HEK293T (cell line): ENCODE measurements at regions not wholly inside any gene's neighbourhood (a gene's known extent, or its start where the extent isn't known, plus 50 kb on each side); places are given as distances from the start of the nearest gene placed in this dataset.
A peak's percentile ranks its signal among the peaks of the same experiment; 100 is the strongest.
"Not testable (repeated sequence)": the region's sequence is repeated elsewhere in the genome, so short reads cannot be mapped to it uniquely, and the experiment has no call there.

ENCODE experiments used
- CTCF ChIA-PET: fragments of 350-600 bp; formaldehyde crosslinking; extraction: SDS; loops from one replicate; lab custom pipeline; 2021; ENCODE audit warnings: antibody characterized with exemption, inconsistent platforms; lab: Yijun Ruan, JAX
- POLR2A ChIA-PET: fragments of 350-600 bp; formaldehyde crosslinking; extraction: SDS; loops from one replicate; lab custom pipeline; 2020; ENCODE audit warnings: antibody characterized with exemption, inconsistent platforms; lab: Yijun Ruan, JAX
- DNase-seq: peaks from one replicate; pipeline ENCODE4 v3.0.0; 2012; ENCODE audit warnings: mixed read lengths; ENCODE audit errors: extremely low spot score
- ARNT ChIP-seq: fragments of 450-650 bp; IDR thresholded peaks from 2 replicates; pipeline ENCODE4 v1.6.1; 2017; ENCODE audit warnings: mild to moderate bottlenecking
- BHLHE40 ChIP-seq: fragments of 450-650 bp; IDR thresholded peaks from 2 replicates; pipeline ENCODE4 v1.6.1; 2016; ENCODE audit warnings: mild to moderate bottlenecking, moderate library complexity, borderline replicate concordance
- CTBP1 ChIP-seq: fragments of 450-650 bp; IDR thresholded peaks from 2 replicates; pipeline ENCODE4 v1.6.1; 2016; ENCODE audit warnings: borderline replicate concordance
- ELF4 ChIP-seq: fragments of 450-650 bp; IDR thresholded peaks from 2 replicates; pipeline ENCODE4 v1.6.1; 2017; ENCODE audit warnings: antibody characterized with exemption
- FOXA1 ChIP-seq: fragments of 450-650 bp; IDR thresholded peaks from 2 replicates; pipeline ENCODE4 v1.6.1; 2016; ENCODE audit warnings: mild to moderate bottlenecking
- FOXK2 ChIP-seq: fragments of 450-650 bp; IDR thresholded peaks from 2 replicates; pipeline ENCODE4 v1.6.1; 2016; ENCODE audit warnings: mild to moderate bottlenecking
- FOXM1 ChIP-seq: fragments of 450-650 bp; IDR thresholded peaks from 2 replicates; pipeline ENCODE4 v1.6.1; 2017; ENCODE audit warnings: mild to moderate bottlenecking, borderline replicate concordance
- HDGF ChIP-seq: fragments of 450-650 bp; IDR thresholded peaks from 2 replicates; pipeline ENCODE4 v1.6.1; 2017; ENCODE audit warnings: antibody characterized with exemption, borderline replicate concordance
- L3MBTL2 ChIP-seq: fragments of 450-650 bp; conservative IDR thresholded peaks from 2 replicates; pipeline ENCODE4 v1.6.1; 2016; ENCODE audit warnings: mild to moderate bottlenecking
- LEF1 ChIP-seq: fragments of 450-650 bp; IDR thresholded peaks from 2 replicates; pipeline ENCODE4 v1.6.1; 2017; ENCODE audit warnings: mild to moderate bottlenecking, borderline replicate concordance
- NFRKB ChIP-seq: fragments of 450-650 bp; IDR thresholded peaks from 2 replicates; pipeline ENCODE4 v1.6.1; 2016; ENCODE audit warnings: mild to moderate bottlenecking, moderate library complexity
- PKNOX1 ChIP-seq: fragments of 450-650 bp; IDR thresholded peaks from 2 replicates; pipeline ENCODE4 v1.6.1; 2016
- SP1 ChIP-seq: fragments of 450-650 bp; IDR thresholded peaks from 2 replicates; pipeline ENCODE4 v1.6.1; 2017
- SUZ12 ChIP-seq: fragments of 450-650 bp; IDR thresholded peaks from 2 replicates; pipeline ENCODE4 v1.6.1; 2016; ENCODE audit warnings: mild to moderate bottlenecking
- TARDBP ChIP-seq: fragments of 450-650 bp; IDR thresholded peaks from 2 replicates; pipeline ENCODE4 v1.6.1; 2016
- ZNF384 ChIP-seq: fragments of 450-650 bp; IDR thresholded peaks from 2 replicates; pipeline ENCODE4 v1.6.1; 2016

GRCh38 chr5:82932473-82933220, 144.5 kb downstream of the TMEM167A start:
- CTCF ChIA-PET, POLR2A ChIA-PET, DNase-seq: not testable (repeated sequence)
- 0 out of 2 replicates have a peak, but pooled peaks have one; percentile 14 for TF ChIP-seq L3MBTL2

- POLR2A ChIA-PET = no interaction called here
- TF ChIP-seq L3MBTL2 (no peak), SUZ12 (no peak), HDGF (no peak), NFRKB (no peak), BHLHE40 (no peak), FOXM1 (no peak), ARNT (no peak), FOXA1 (no peak), FOXK2 (no peak), ELF4 (no peak), PKNOX1 (no peak), ZNF384 (no peak), TARDBP (no peak), CTBP1 (no peak), SP1 (no peak), LEF1 (no peak)
- CTCF ChIA-PET = no interaction called here
- no peak for DNase-seq
Observed at GRCh38 chr5:82931110-82931509, 146.1 kb downstream of the TMEM167A start.

- ChIA-PET POLR2A (no interaction called here), CTCF (no interaction called here)
- DNase-seq = no peak
- TF ChIP-seq TARDBP = no peak
- TF ChIP-seq SP1 = no peak
Observed at GRCh38 chr5:82925061-82925411, 152.2 kb downstream of the TMEM167A start.

GRCh38 chr5:82924226-82925060, 152.8 kb downstream of the TMEM167A start:
- no peak for TF ChIP-seq TARDBP
- TF ChIP-seq BHLHE40 = no peak
- TF ChIP-seq FOXM1 = no peak
- TF ChIP-seq ELF4 = no peak
- TF ChIP-seq LEF1 = no peak
- no peak for TF ChIP-seq NFRKB
- TF ChIP-seq PKNOX1 = no peak
- TF ChIP-seq FOXK2 = no peak
- TF ChIP-seq HDGF = no peak
- no peak for TF ChIP-seq FOXA1
- TF ChIP-seq L3MBTL2 = no peak
- no peak for TF ChIP-seq CTBP1
- no peak for TF ChIP-seq ZNF384
- no peak for TF ChIP-seq ARNT
- TF ChIP-seq SUZ12 = no peak
- TF ChIP-seq SP1 = no peak
- ChIA-PET CTCF (interaction anchor here (0.7 kb wide), 1 partner anchor 101 kb away, joined by 3 read pairs; no protein-coding TSS in a partner anchor), POLR2A (no interaction called here)
- DNase-seq = no peak

- POLR2A ChIA-PET = no interaction called here
- DNase-seq = no peak
- TF ChIP-seq TARDBP = no peak
- no peak for TF ChIP-seq L3MBTL2
- no peak for TF ChIP-seq LEF1
- TF ChIP-seq ARNT = no peak
- TF ChIP-seq FOXA1 = no peak
- TF ChIP-seq FOXK2 = no peak
- no peak for TF ChIP-seq FOXM1
- TF ChIP-seq BHLHE40 = no peak
- no peak for TF ChIP-seq ELF4
- no peak for TF ChIP-seq ZNF384
- no peak for TF ChIP-seq NFRKB
- TF ChIP-seq HDGF = no peak
- TF ChIP-seq SP1 = no peak
- TF ChIP-seq CTBP1 = no peak
- no peak for TF ChIP-seq PKNOX1
- no peak for TF ChIP-seq SUZ12
- CTCF ChIA-PET = no interaction called here
Observed at GRCh38 chr5:82922086-82922734, 155.0 kb downstream of the TMEM167A start.
